CD4-positive, alpha-beta T cell (primary cell): ENCODE measurements at regions not wholly inside any gene's neighbourhood (a gene's known extent, or its start where the extent isn't known, plus 50 kb on each side); places are given as distances from the start of the nearest gene placed in this dataset.

Experiments
- ATAC-seq: fragments of 200-7000 bp; cut with Tn5 transposase; one replicate; pipeline ENCODE4 v1.10.0; 2022; ENCODE audit warnings: mild to moderate bottlenecking; ENCODE audit not compliant: poor library complexity
- CTCF ChIA-PET: fragments of 350-600 bp; sonication (Branson Sonifier 250); formaldehyde crosslinking; loops from one replicate; lab custom pipeline; 2021; ENCODE audit warnings: antibody characterized with exemption, inconsistent platforms; lab: Charles Lee
- POLR2A ChIA-PET: fragments of 350-600 bp; sonication (Branson Sonifier 250); formaldehyde crosslinking; loops from one replicate; lab custom pipeline; 2021; ENCODE audit warnings: antibody characterized with exemption, inconsistent platforms; lab: Charles Lee
- DNase-seq, 14 experiments: peaks; one replicate each; pipeline ENCODE4 v3.0.0-alpha.2; 2013 to 2020; ENCODE audit warnings: mixed read lengths in 2 of 14
- H3K27ac ChIP-seq, 2 donors: one replicate each; pipeline versions ENCODE4 v1.5.1 to v1.7.0; 2013; ENCODE audit warnings: low read length in 2 of 2, low read depth in 1 of 2, mild to moderate bottlenecking in 1 of 2
- H3K27me3 ChIP-seq, 2 experiments: 1 replicate in 1 of 2; 2 replicates in 1 of 2; pipeline versions ENCODE4 v1.6.1 to v1.7.0; 2013; ENCODE audit warnings: low read length in 2 of 2, control low read depth in 1 of 2, mild to moderate bottlenecking in 1 of 2, moderate library complexity in 1 of 2; ENCODE audit not compliant: insufficient read depth in 2 of 2, control insufficient read depth in 1 of 2
- H3K36me3 ChIP-seq: one replicate; pipeline ENCODE4 v1.6.1; 2013; ENCODE audit warnings: low read length, control low read depth; ENCODE audit not compliant: insufficient read depth
- H3K4me1 ChIP-seq: one replicate; pipeline ENCODE4 v1.6.1; 2013; ENCODE audit warnings: low read length, control low read depth; ENCODE audit not compliant: insufficient read depth
- H3K4me3 ChIP-seq: one replicate; pipeline ENCODE4 v1.5.1; 2013; ENCODE audit warnings: mild to moderate bottlenecking, low read length, moderate library complexity
- H3K9me3 ChIP-seq, 2 experiments: 1 replicate in 1 of 2; 2 replicates in 1 of 2; pipeline versions ENCODE4 v1.6.1 to v1.7.0; 2013; ENCODE audit warnings: low read length in 2 of 2, mild to moderate bottlenecking in 2 of 2, control low read depth in 1 of 2, moderate library complexity in 1 of 2; ENCODE audit not compliant: control insufficient read depth in 1 of 2, insufficient read depth in 1 of 2
- H3K27ac Mint-ChIP-seq: one replicate; pipeline ENCODE4 v1.8.0; 2020; ENCODE audit warnings: mixed read lengths
- H3K27me3 Mint-ChIP-seq: one replicate; pipeline ENCODE4 v1.8.0; 2021; ENCODE audit warnings: mixed read lengths
- H3K36me3 Mint-ChIP-seq: one replicate; pipeline ENCODE4 v1.8.0; 2021; ENCODE audit warnings: low read depth, mixed read lengths
- H3K4me1 Mint-ChIP-seq: one replicate; pipeline ENCODE4 v1.8.0; 2021; ENCODE audit warnings: low read depth, mixed read lengths
- H3K4me3 Mint-ChIP-seq: one replicate; pipeline ENCODE4 v1.8.0; 2020; ENCODE audit warnings: mild to moderate bottlenecking, mixed read lengths
- H3K9me3 Mint-ChIP-seq: one replicate; pipeline ENCODE4 v1.8.0; 2020; ENCODE audit warnings: mixed read lengths
- CTCF ChIP-seq: fragments of 200-600 bp; IDR thresholded peaks from one replicate; pipeline ENCODE4 v1.8.0; 2022; ENCODE audit warnings: antibody characterized with exemption, mild to moderate bottlenecking
- intact Hi-C, 2 experiments: fragments of 100-400 bp; cut with DNase I in 1 of 2; cut with micrococcal nuclease in 1 of 2; formaldehyde crosslinking; loops; one replicate each; pipeline versions ENCODE4 v1.15.1 to v1.9.0; 2023 to 2025; cut with DNase I, micrococcal nuclease

- Histone ChIP-seq H3K4me1 (peaks cover 15% of the 10 kb centered on the region), H3K4me3 (no peak overlapping the region), H3K27me3 (no peaks in the 10 kb centered on the region), H3K9me3 (peaks cover 13% of the 10 kb centered on the region in 2 experiments), H3K36me3 (no peaks in the 10 kb centered on the region), H3K27ac (no peak overlapping the region)
- H3K27me3 Mint-ChIP-seq = no peaks in the 10 kb centered on the region
- no peak for TF ChIP-seq CTCF
- no peak for DNase-seq
- intact Hi-C loops = no loop called here
- CTCF ChIA-PET = no interaction called here
- no peak overlapping the region for H3K27ac Mint-ChIP-seq
- POLR2A ChIA-PET = no interaction called here
- no peaks in the 10 kb centered on the region for H3K9me3 Mint-ChIP-seq
- peaks cover 6% of the 10 kb centered on the region for H3K4me1 Mint-ChIP-seq
- H3K36me3 Mint-ChIP-seq = no peaks in the 10 kb centered on the region
- H3K4me3 Mint-ChIP-seq = no peak overlapping the region
- ATAC-seq = no peak
Measured at GRCh38 chr12:124696693-124697476, 129.5 kb upstream of the NCOR2 start.

- H3K27me3 Mint-ChIP-seq = no peaks in the 10 kb centered on the region
- no peak overlapping the region for H3K4me3 ChIP-seq
- peaks cover 6% of the 10 kb centered on the region for H3K4me1 Mint-ChIP-seq
- no peak overlapping the region for H3K27ac ChIP-seq
- H3K4me3 Mint-ChIP-seq = no peak overlapping the region
- peaks cover 13 to 19% of the 10 kb centered on the region in 2 experiments for H3K9me3 ChIP-seq
- no peak for TF ChIP-seq CTCF
- CTCF ChIA-PET = no interaction called here
- ATAC-seq = no peak
- POLR2A ChIA-PET = no interaction called here
- no peak overlapping the region for H3K27ac Mint-ChIP-seq
- H3K36me3 ChIP-seq = no peaks in the 10 kb centered on the region
- no peaks in the 10 kb centered on the region for H3K27me3 ChIP-seq
- peaks cover 15% of the 10 kb centered on the region for H3K4me1 ChIP-seq
- intact Hi-C loops = no loop called here
- no peak for DNase-seq
- H3K9me3 Mint-ChIP-seq = no peaks in the 10 kb centered on the region
- H3K36me3 Mint-ChIP-seq = no peaks in the 10 kb centered on the region
Measured at GRCh38 chr12:124695861-124696260, 128.4 kb upstream of the NCOR2 start.

- no peak for ATAC-seq
- DNase-seq = peak in 1 of 14 experiments; percentile 37
Measured at GRCh38 chr12:124694846-124695497, 127.6 kb upstream of the NCOR2 start.

More at GRCh38 chr12:124694846-124695497, 127.6 kb upstream of the NCOR2 start:
- Mint-ChIP-seq H3K9me3 (no peaks in the 10 kb centered on the region), H3K27me3 (no peaks in the 10 kb centered on the region), H3K27ac (no peak overlapping the region), H3K36me3 (no peaks in the 10 kb centered on the region), H3K4me3 (no peak overlapping the region), H3K4me1 (peaks cover 6% of the 10 kb centered on the region)
- POLR2A ChIA-PET = no interaction called here
- Histone ChIP-seq H3K4me3 (no peak overlapping the region), H3K4me1 (peaks cover 15% of the 10 kb centered on the region), H3K27me3 (no peaks in the 10 kb centered on the region), H3K36me3 (no peaks in the 10 kb centered on the region), H3K27ac (no peak overlapping the region), H3K9me3 (peaks cover 13 to 19% of the 10 kb centered on the region in 2 experiments)
- no peak for TF ChIP-seq CTCF
- intact Hi-C loops = no loop called here
- CTCF ChIA-PET = no interaction called here
